ENCODE measurements at regions not wholly inside any gene's neighbourhood (a gene's known extent, or its start where the extent isn't known, plus 50 kb on each side); places are given as distances from the start of the nearest gene placed in this dataset.

DNA sequence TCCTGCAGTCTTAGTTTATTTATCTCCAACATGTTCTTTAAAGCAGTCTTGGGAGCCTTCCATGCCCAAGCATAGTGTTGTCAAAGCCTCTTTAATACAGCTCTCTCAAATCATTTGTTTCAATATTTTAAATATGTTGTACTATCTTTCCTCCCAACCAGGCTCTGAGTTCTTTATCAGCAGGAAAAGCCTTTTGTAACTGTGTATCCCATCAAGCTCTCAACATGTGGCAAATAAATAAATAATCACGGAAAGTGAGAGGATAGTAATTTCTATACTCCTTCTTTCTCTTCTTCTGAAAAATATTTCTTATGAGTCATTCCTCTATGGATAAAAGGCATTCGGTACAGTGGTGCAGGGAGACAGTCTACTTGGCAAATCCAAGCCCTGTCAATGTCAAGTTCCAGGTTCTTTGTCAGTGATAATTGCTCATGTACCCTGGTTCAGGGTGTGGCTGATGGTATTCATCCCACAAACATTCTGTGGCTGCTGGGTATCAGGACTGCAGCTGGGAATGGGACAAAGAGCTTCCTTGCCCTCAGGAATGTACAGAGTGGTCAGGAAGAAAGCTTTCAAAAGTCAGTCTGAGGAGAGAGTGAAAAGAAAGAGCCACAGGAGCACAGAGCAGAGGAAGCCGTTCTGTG lies 384.3 kb downstream of the EFNB2 start:
- DNase-seq: no peak
- Histone ChIP-seq H3K9me3 (no peaks in the 10 kb centered on the region), H3K4me3 (no peak overlapping the region), H3K36me3 (no peaks in the 10 kb centered on the region), H3K27ac (no peak overlapping the region), H3K4me1 (peaks cover 0 to 4% (median 0%) of the 10 kb centered on the region in 9 donors), H3K27me3 (no peaks in the 10 kb centered on the region)
- TF ChIP-seq, protein P1, sequence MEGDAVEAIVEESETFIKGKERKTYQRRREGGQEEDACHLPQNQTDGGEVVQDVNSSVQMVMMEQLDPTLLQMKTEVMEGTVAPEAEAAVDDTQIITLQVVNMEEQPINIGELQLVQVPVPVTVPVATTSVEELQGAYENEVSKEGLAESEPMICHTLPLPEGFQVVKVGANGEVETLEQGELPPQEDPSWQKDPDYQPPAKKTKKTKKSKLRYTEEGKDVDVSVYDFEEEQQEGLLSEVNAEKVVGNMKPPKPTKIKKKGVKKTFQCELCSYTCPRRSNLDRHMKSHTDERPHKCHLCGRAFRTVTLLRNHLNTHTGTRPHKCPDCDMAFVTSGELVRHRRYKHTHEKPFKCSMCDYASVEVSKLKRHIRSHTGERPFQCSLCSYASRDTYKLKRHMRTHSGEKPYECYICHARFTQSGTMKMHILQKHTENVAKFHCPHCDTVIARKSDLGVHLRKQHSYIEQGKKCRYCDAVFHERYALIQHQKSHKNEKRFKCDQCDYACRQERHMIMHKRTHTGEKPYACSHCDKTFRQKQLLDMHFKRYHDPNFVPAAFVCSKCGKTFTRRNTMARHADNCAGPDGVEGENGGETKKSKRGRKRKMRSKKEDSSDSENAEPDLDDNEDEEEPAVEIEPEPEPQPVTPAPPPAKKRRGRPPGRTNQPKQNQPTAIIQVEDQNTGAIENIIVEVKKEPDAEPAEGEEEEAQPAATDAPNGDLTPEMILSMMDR (IDR thresholded peaks at IDR 0.05): no peak
- 33 to 40% methylated on average over 3 of the region's 3 CpGs for WGBS, 2 donors
- intact Hi-C loops (cut with DNase I): no loop called here
- no peak for ATAC-seq

DNA sequence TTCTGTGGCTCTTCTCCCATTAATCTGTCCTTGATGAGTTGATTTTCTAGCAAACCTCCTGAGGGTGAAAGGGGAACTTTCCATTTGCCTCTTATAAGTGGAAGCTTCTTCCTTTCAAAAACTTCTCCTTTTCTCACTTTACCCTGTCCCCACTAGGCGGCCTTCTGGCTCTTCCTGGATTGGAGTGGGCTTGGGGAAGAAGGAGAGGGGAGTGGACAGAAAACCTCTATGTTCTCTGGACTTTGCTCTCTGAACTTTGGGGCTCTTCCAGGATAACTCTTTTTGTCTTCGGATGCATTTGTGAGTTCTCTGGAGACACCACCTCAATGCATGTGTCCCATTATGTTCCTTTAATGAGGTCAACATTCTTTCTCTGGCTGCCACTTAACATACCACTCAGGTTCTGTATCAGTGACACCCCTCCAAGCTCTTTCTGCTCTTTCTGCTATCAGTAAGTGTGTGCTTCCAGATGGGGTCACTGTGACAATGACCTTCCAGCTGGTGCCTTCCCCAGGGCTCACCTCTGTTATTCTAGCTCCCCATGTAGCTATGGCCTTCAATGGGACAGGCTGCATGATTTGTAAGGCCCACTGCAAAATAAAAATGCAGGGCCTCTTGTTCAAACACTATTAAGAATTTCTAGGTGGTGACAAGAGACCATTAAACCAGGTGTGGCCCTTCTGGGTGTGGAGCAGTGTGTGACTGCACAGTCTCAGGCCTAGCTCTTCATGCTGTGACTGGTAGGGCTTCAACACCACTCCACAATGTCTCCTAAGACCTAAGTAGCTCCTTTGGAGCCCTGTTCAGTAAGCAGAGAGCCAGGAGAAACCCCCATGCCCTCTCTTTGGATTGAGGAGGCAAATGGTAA lies 389.2 kb downstream of the EFNB2 start:
- Histone ChIP-seq H3K4me1 (peaks cover 0 to 2% (median 0%) of the 10 kb centered on the region in 9 donors), H3K4me3 (no peak overlapping the region), H3K9me3 (no peaks in the 10 kb centered on the region), H3K27ac (no peak overlapping the region), H3K36me3 (no peaks in the 10 kb centered on the region), H3K27me3 (no peaks in the 10 kb centered on the region)
- intact Hi-C loops (cut with DNase I): no loop called here
- DNase-seq (no peak), ATAC-seq (peak in 1 of 8 donors; percentile 48)
- WGBS, 2 donors: 69 to 74% methylated on average over 2 of the region's 2 CpGs
- TF ChIP-seq, protein P1 (IDR thresholded peaks at IDR 0.05): no peak

DNA sequence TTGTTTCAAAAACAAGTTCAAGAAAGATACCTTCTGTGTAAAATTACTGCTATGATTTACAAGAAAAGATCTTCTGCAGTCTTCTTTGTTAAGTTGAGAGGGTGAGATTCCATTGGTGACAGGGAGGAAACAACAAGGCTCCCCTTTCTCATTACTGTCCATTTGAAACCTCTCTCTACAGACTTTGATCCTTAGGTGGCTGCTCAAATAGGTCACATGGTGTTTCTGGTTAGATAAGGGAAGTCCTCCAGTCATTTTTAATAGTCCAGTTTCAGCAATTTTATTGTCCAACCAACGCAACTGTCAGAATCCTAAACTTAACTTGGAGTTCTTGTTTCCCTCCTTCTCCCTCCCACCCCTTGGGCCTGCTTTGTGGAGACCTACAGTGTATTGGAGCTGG lies 390.4 kb downstream of the EFNB2 start:
- ATAC-seq (no peak), DNase-seq (no peak)
- Histone ChIP-seq H3K4me3 (no peak overlapping the region), H3K36me3 (no peaks in the 10 kb centered on the region), H3K27ac (no peak overlapping the region), H3K4me1 (no peaks in the 10 kb centered on the region), H3K27me3 (no peaks in the 10 kb centered on the region), H3K9me3 (no peaks in the 10 kb centered on the region)
- intact Hi-C loops (cut with DNase I): no loop called here
- WGBS, 2 donors: 94 to 95% methylated on average over 1 of the region's 1 CpG
- TF ChIP-seq, protein P1 (IDR thresholded peaks at IDR 0.05): no peak

DNA sequence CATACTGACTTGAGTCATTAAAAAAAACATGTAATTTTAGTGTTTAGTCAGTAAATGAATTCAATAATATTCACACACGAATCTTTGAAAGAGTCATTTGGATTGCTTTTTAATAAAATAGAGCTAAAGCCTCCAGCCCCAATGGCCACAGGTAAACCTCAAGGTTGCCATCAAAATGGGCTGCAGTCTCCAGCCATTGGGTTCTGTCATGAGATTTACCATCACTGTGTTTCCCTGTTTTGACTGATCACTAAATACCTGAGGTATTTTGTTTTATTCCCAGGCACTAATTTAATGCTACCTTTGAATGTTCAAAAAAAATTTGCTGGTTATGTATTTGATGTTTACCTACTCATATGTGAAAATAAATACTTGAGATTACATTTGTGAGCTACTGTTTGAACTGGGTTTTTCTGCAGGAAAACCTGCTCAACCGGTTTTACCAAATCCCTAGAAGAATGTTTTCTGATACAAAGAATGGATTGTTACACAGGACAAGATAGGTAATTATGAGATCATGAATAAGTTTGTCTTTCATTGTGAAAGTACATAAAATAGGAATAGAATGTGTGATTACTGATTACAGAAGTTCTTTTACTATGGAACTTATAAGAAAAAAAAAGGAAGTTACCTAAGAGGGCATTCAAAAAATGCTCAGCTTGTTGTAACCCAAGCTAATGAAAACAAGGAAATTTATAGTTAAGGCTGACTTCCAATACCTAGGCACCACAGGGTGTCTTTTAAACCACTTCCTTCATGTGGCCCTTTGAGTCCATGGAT lies 391.3 kb downstream of the EFNB2 start:
- WGBS, 2 donors: 71 to 82% methylated on average over 2 of the region's 2 CpGs

More for the DNA sequence above, 391.3 kb downstream of the EFNB2 start:
- no peaks in the 10 kb centered on the region for H3K9me3 ChIP-seq
- no peaks in the 10 kb centered on the region for H3K27me3 ChIP-seq
- TF ChIP-seq, protein P1 (IDR thresholded peaks at IDR 0.05): no peak
- H3K4me1 ChIP-seq: no peaks in the 10 kb centered on the region
- intact Hi-C loops (cut with DNase I): no loop called here
- no peak overlapping the region for H3K27ac ChIP-seq
- H3K4me3 ChIP-seq: no peak overlapping the region
- ATAC-seq (no peak), DNase-seq (no peak)
- H3K36me3 ChIP-seq: no peaks in the 10 kb centered on the region
